ENCODE measurements at regions not wholly inside any gene's neighbourhood (a gene's known extent, or its start where the extent isn't known, plus 50 kb on each side); places are given as distances from the start of the nearest gene placed in this dataset.

DNA sequence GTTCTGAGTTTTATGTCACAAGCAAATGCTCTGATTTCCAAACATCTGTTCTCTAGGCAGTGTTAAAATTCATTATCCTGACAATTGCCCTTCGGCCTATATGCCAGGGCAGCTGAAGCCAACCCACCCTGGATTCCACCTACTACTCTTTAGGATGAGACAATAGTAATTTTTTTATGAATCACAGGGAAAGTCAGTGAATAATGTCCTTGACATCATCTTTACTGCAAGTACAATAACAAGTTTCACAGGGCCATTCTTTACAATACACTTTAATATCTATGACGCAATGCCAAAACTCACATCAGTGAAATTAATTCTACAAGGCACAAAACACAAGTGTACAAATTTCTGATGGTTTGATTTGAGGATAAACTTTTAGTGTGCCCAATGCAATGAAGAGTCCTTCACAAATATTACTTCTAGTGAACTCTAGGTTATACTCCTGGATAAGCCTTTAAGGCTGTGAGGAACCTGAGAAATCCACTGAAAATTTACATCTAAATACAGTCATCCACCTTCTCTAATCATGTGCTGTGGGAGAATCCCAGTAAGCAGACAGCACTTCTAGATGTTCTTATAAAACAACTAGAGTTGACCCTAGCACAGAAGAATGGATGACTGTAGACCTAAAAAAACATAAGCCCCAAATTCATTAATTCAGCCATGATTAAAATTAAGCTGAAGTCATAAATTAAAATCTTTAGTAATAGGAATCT, 77.3 kb upstream of the CTLA4 start:
- Histone ChIP-seq H3K27ac (ENCODE audit: insufficient read length, low read depth, low read length) (no peak overlapping the region), H3K14ac (ENCODE audit: insufficient read depth, low read length) (no peak overlapping the region), H4K8ac (replicated peaks; ENCODE audit: insufficient read length, low read depth, low read length) (no peak overlapping the region), H4K20me1 (ENCODE audit: control insufficient read depth, insufficient read depth, insufficient read length) (no peaks in the 10 kb centered on the region), H3K9ac (ENCODE audit: extremely low read depth, insufficient read length, low read length) (no peak overlapping the region), H3K23me2 (ENCODE audit: insufficient read length, low read depth, low read length, poor library complexity, severe bottlenecking) (no peaks in the 10 kb centered on the region), H3T11ph (ENCODE audit: low read length) (no peak overlapping the region), H4K91ac (ENCODE audit: insufficient read length, low read depth, low read length) (no peak overlapping the region), H2BK15ac (ENCODE audit: low read depth, low read length) (no peak overlapping the region), H3K4ac (ENCODE audit: low read depth, low read length) (no peak overlapping the region), H3K27me3 (ENCODE audit: insufficient read depth, low read length) (no peaks in the 10 kb centered on the region), H2BK5ac (ENCODE audit: insufficient read length, low read length) (no peak overlapping the region), H2BK20ac (ENCODE audit: low read depth, low read length, poor library complexity, severe bottlenecking) (no peak overlapping the region), H3K56ac (ENCODE audit: insufficient read length, low read depth, low read length) (no peak overlapping the region), H3K79me2 (ENCODE audit: insufficient read depth, low read length) (no peaks in the 10 kb centered on the region), H3K9me3 (ENCODE audit: control insufficient read depth, low read depth, low read length) (no peaks in the 10 kb centered on the region), H3K4me2 (ENCODE audit: insufficient read depth, insufficient read length, low read length) (no peak overlapping the region), H4K5ac (ENCODE audit: insufficient read length, low read depth, low read length) (no peak overlapping the region), H3K18ac (ENCODE audit: insufficient read length, low read depth, low read length) (no peak overlapping the region), H2BK120ac (ENCODE audit: low read depth, low read length, poor library complexity, severe bottlenecking) (no peak overlapping the region), H2AFZ (ENCODE audit: low read length) (no peak overlapping the region), H2BK12ac (ENCODE audit: insufficient read length, low read depth, low read length) (no peak overlapping the region), H3K23ac (ENCODE audit: insufficient read length, low read depth, low read length) (no peak overlapping the region), H2AK5ac (ENCODE audit: insufficient read length, low read length) (no peak overlapping the region), H3K79me1 (ENCODE audit: insufficient read depth, low read depth, low read length, poor library complexity, severe bottlenecking) (no peaks in the 10 kb centered on the region), H3K4me1 (ENCODE audit: insufficient read depth, low read length) (peaks cover 7% of the 10 kb centered on the region; the same call in 1 of the 2 replicates)
- no peak for DNase-seq
- no peaks in the 10 kb centered on the region for H3K27me3 Mint-ChIP-seq (ENCODE audit: low read depth)
- TF ChIP-seq, protein P1, sequence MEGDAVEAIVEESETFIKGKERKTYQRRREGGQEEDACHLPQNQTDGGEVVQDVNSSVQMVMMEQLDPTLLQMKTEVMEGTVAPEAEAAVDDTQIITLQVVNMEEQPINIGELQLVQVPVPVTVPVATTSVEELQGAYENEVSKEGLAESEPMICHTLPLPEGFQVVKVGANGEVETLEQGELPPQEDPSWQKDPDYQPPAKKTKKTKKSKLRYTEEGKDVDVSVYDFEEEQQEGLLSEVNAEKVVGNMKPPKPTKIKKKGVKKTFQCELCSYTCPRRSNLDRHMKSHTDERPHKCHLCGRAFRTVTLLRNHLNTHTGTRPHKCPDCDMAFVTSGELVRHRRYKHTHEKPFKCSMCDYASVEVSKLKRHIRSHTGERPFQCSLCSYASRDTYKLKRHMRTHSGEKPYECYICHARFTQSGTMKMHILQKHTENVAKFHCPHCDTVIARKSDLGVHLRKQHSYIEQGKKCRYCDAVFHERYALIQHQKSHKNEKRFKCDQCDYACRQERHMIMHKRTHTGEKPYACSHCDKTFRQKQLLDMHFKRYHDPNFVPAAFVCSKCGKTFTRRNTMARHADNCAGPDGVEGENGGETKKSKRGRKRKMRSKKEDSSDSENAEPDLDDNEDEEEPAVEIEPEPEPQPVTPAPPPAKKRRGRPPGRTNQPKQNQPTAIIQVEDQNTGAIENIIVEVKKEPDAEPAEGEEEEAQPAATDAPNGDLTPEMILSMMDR (conservative IDR thresholded peaks at IDR 0.05), result no peak
- WGBS (ENCODE audit: extremely low coverage, insufficient read length, low lambda C conversion rate), result no CpG with 5 or more reads among the region's 2 CpGs
- no peaks in the 10 kb centered on the region for H3K9me3 Mint-ChIP-seq
- H3K27ac Mint-ChIP-seq, result peak overlapping the region in 1 of 3 experiments; percentile 38; a peak in 1 of 7 replicates
- peaks cover 0 to 6% (median 0%) of the 10 kb centered on the region in 3 experiments; a peak in 2 of 7 replicates for H3K36me3 Mint-ChIP-seq (ENCODE audit: insufficient read depth in 1 of 3, low read depth in 3 of 3)
- H3K4me1 Mint-ChIP-seq, result peaks cover 11 to 14% of the 10 kb centered on the region in 2 experiments
- no peak overlapping the region for H3K4me3 Mint-ChIP-seq

Data from H9 (cell line).